Cerebellar cortex (tissue), 1 donor: ENCODE measurements at regions not wholly inside any gene's neighbourhood (a gene's known extent, or its start where the extent isn't known, plus 50 kb on each side); places are given as distances from the start of the nearest gene placed in this dataset.
"Not testable (repeated sequence)": the region's sequence is repeated elsewhere in the genome, so short reads cannot be mapped to it uniquely, and the experiment has no call there.

Source experiments
- DNase-seq: peaks from one replicate; pipeline ENCODE4 v3.0.0-alpha.2; 2015; ENCODE audit warnings: low spot score

GRCh38 chr1:82064691-82065090 lies 264.0 kb downstream of the ADGRL2 start:
- no peak for DNase-seq

GRCh38 chr1:82062206-82062605 lies 261.5 kb downstream of the ADGRL2 start:
- DNase-seq: no peak

GRCh38 chr1:82059959-82060358 lies 259.2 kb downstream of the ADGRL2 start:
- no peak for DNase-seq

- DNase-seq: no peak
Observed at GRCh38 chr1:82057011-82057410, 256.3 kb downstream of the ADGRL2 start.

DNA sequence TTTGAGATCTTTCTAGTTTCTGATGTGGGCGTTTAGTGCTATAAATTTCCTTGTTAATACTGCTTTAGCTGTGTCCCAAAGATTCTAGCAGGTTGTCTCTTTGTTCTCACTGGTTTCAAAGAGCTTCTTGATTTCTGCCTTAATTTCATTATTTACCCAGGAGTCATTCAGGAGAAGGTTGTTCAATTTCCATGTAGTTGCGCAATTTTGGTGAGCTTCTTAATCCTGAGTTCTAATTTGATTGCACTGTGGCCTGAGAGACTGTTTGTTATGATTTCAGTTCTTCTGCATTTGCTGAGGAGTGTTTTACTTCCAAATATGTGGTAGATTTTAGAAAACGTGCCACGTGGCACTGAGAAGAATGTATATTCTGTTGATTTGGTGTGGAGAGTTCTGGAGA lies 254.6 kb downstream of the ADGRL2 start:
- DNase-seq: not testable (repeated sequence)

- DNase-seq: no peak
Observed at GRCh38 chr1:82052563-82052962, 251.8 kb downstream of the ADGRL2 start.

DNA sequence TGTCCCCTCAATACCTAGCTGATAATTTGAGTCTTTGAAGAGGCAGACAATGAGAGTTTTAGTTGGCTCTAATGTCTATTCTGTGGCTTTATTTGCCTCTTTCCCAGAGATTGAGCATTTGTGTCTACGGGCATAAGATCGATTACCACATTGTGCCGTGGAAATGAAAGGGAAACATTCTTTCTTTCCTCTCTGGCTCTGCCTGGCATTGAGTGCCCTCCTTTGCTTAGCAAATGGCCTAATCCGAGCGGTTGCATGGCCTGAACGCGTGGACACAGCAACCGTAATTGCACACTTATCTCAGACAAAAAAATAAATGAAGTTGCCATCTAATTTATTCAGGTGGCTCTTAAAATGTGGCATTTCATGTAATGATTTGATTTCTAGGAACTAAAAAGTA lies 247.9 kb downstream of the ADGRL2 start:
- DNase-seq: no peak

DNA sequence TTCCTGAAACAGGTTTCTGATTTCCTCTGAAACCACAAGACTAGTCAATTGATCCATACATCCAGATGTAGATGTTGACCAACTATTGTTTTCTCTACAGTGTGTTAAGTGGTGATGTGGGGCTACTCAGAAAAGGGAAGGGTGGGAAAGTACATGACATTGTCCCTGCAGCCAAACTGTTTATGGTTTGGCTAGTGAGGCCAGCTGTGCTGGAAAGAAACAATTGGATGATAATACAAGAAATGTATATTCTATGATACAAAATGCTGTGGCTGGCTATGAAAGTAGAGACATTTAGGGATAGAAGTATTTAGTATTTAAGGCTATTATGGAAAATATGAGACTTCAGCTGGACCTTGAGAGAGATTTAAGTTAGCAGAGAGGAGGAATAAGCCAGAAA lies 244.5 kb downstream of the ADGRL2 start:
- no peak for DNase-seq

- DNase-seq: no peak
Observed at GRCh38 chr1:82044536-82044935, 243.8 kb downstream of the ADGRL2 start.

- no peak for DNase-seq
Observed at GRCh38 chr1:82044111-82044510, 243.4 kb downstream of the ADGRL2 start.

- no peak for DNase-seq
Observed at GRCh38 chr1:82042306-82043060, 241.7 kb downstream of the ADGRL2 start.
